Upper lobe of left lung (tissue), 6 donors: ENCODE measurements at regions not wholly inside any gene's neighbourhood (a gene's known extent, or its start where the extent isn't known, plus 50 kb on each side); places are given as distances from the start of the nearest gene placed in this dataset.

Experiments used
- ATAC-seq, 2 donors: fragments of 200-7000 bp; cut with Tn5 transposase; one replicate each; pipeline ENCODE4 v1.9.1; 2022; ENCODE audit warnings: mild to moderate bottlenecking in 2 of 2, moderate library complexity in 2 of 2; ENCODE audit not compliant: low FRiP score in 2 of 2
- DNase-seq, 2 donors: peaks; one replicate each; pipeline ENCODE4 v3.0.0-alpha.2; 2019 to 2020
- H3K27ac ChIP-seq, 4 donors: fragments of 200-600 bp; sonication (generic); one replicate each; pipeline ENCODE4 v1.5.1; 2016 to 2019
- H3K27me3 ChIP-seq, 4 donors: fragments of 200-600 bp; sonication (generic); one replicate each; pipeline ENCODE4 v1.5.1; 2017 to 2019
- H3K36me3 ChIP-seq, 4 donors: fragments of 200-600 bp; sonication (generic); one replicate each; pipeline ENCODE4 v1.5.1; 2016 to 2019
- H3K4me1 ChIP-seq, 4 donors: fragments of 200-600 bp; sonication (generic); one replicate each; pipeline ENCODE4 v1.5.1; 2018 to 2019
- H3K4me3 ChIP-seq, 4 donors: fragments of 200-600 bp; sonication (generic); one replicate each; pipeline ENCODE4 v1.5.1; 2017 to 2019; ENCODE audit warnings: mild to moderate bottlenecking in 2 of 4, moderate library complexity in 1 of 4
- H3K9me3 ChIP-seq, 4 donors: fragments of 200-600 bp; sonication (generic); one replicate each; pipeline ENCODE4 v1.5.1; 2018 to 2019
- CTCF ChIP-seq, 6 experiments: fragments of 450-650 bp in 4 of 6; fragments of 200-600 bp in 2 of 6; sonication (generic) in 2 of 6; IDR thresholded peaks; one replicate each; pipeline ENCODE4 v1.5.1; 2016 to 2019; ENCODE audit warnings: antibody characterized with exemption in 6 of 6
- EP300 ChIP-seq, 4 donors: sonication (generic); formaldehyde crosslinking; IDR thresholded peaks; one replicate each; pipeline ENCODE4 v1.5.1; 2017; ENCODE audit warnings: antibody characterized with exemption in 4 of 4, control low read depth in 2 of 4
- POLR2A ChIP-seq, 4 donors: fragments of 450-650 bp; IDR thresholded peaks; one replicate each; pipeline ENCODE4 v1.5.1; 2016 to 2017; ENCODE audit warnings: antibody characterized with exemption in 4 of 4, mild to moderate bottlenecking in 2 of 4
- POLR2AphosphoS5 ChIP-seq, 2 donors: sonication (generic); formaldehyde crosslinking; IDR thresholded peaks; one replicate each; pipeline ENCODE4 v1.5.1; 2017; ENCODE audit warnings: antibody characterized with exemption in 2 of 2
- WGBS, 2 donors: methylation state at CpG; one replicate each; pipeline ENCODE4 v1.1.5; 2017 to 2018; 5-methylcytosine and 5-hydroxymethylcytosine counted together
- donor health status: DM: no; HTN: no; CAD: no; lungs with moderate emphysema.
- donor health status: DM: no; HTN: yes; CAD: no; lungs with severe emphysema.

GRCh38 chr7:3230908-3231307 is 70.1 kb upstream of the SDK1 start:
- no peak for ATAC-seq
- Histone ChIP-seq H3K27ac (no peak overlapping the region), H3K4me3 (no peak overlapping the region), H3K9me3 (peaks cover 0 to 1% (median under 1%) of the 10 kb centered on the region in 4 donors), H3K36me3 (no peaks in the 10 kb centered on the region), H3K27me3 (no peaks in the 10 kb centered on the region), H3K4me1 (no peaks in the 10 kb centered on the region)
- WGBS, 2 donors = 90 to 92% methylated on average over 10 of the region's 10 CpGs
- no peak for DNase-seq
- TF ChIP-seq POLR2A (IDR thresholded peaks at IDR 0.05) (no peak), EP300 (IDR thresholded peaks at IDR 0.05) (no peak), CTCF (IDR thresholded peaks at IDR 0.05) (no peak), POLR2AphosphoS5 (IDR thresholded peaks at IDR 0.05) (no peak)

- TF ChIP-seq EP300 (IDR thresholded peaks at IDR 0.05) (no peak), POLR2AphosphoS5 (IDR thresholded peaks at IDR 0.05) (no peak), POLR2A (IDR thresholded peaks at IDR 0.05) (no peak), CTCF (IDR thresholded peaks at IDR 0.05) (no peak)
- no peaks in the 10 kb centered on the region for H3K36me3 ChIP-seq
- no peak overlapping the region for H3K27ac ChIP-seq
- no peak overlapping the region for H3K4me3 ChIP-seq
- 80 to 90% methylated on average over 2 of the region's 2 CpGs for WGBS, 2 donors
- no peaks in the 10 kb centered on the region for H3K27me3 ChIP-seq
- peaks cover 0 to 11% (median 9%) of the 10 kb centered on the region in 4 donors for H3K9me3 ChIP-seq
- H3K4me1 ChIP-seq = no peaks in the 10 kb centered on the region
- DNase-seq = no peak
- ATAC-seq = peak in 1 of 2 donors; percentile 35
Observed at GRCh38 chr7:3232228-3232627, 68.8 kb upstream of the SDK1 start.

- no peak overlapping the region for H3K27ac ChIP-seq
- WGBS, 2 donors = 83 to 92% methylated on average over 7 of the region's 7 CpGs
Observed at GRCh38 chr7:3233301-3233700, 67.8 kb upstream of the SDK1 start.

GRCh38 chr7:3234051-3234450 is 67.0 kb upstream of the SDK1 start:
- Histone ChIP-seq H3K9me3 (peaks cover 0 to 11% (median 9%) of the 10 kb centered on the region in 4 donors), H3K36me3 (no peaks in the 10 kb centered on the region), H3K27ac (no peak overlapping the region), H3K4me1 (no peaks in the 10 kb centered on the region), H3K4me3 (no peak overlapping the region), H3K27me3 (no peaks in the 10 kb centered on the region)
- peak in 1 of 2 donors; percentile 15 for DNase-seq
- ATAC-seq = no peak
- 86 to 87% methylated on average over 6 of the region's 6 CpGs for WGBS, 2 donors
- no peak for TF ChIP-seq CTCF (IDR thresholded peaks at IDR 0.05)
- TF ChIP-seq POLR2A (IDR thresholded peaks at IDR 0.05) = no peak
- no peak for TF ChIP-seq POLR2AphosphoS5 (IDR thresholded peaks at IDR 0.05)
- TF ChIP-seq EP300 (IDR thresholded peaks at IDR 0.05) = no peak

More at GRCh38 chr7:3233301-3233700, 67.8 kb upstream of the SDK1 start:
- Histone ChIP-seq H3K27me3 (no peaks in the 10 kb centered on the region), H3K36me3 (no peaks in the 10 kb centered on the region), H3K4me3 (no peak overlapping the region), H3K4me1 (no peaks in the 10 kb centered on the region), H3K9me3 (peaks cover 0 to 11% (median 9%) of the 10 kb centered on the region in 4 donors)
- DNase-seq (no peak), ATAC-seq (no peak)
- no peak for TF ChIP-seq CTCF (IDR thresholded peaks at IDR 0.05)
- TF ChIP-seq EP300 (IDR thresholded peaks at IDR 0.05) = no peak

- H3K27ac ChIP-seq = no peak overlapping the region
- DNase-seq (no peak), ATAC-seq (no peak)
- no peaks in the 10 kb centered on the region for H3K36me3 ChIP-seq
- no peaks in the 10 kb centered on the region for H3K27me3 ChIP-seq
- 97 to 100% methylated on average over 3 of the region's 3 CpGs for WGBS, 2 donors
- H3K4me3 ChIP-seq = no peak overlapping the region
- no peak for TF ChIP-seq EP300 (IDR thresholded peaks at IDR 0.05)
- TF ChIP-seq POLR2A (IDR thresholded peaks at IDR 0.05) = no peak
- no peak for TF ChIP-seq CTCF (IDR thresholded peaks at IDR 0.05)
- no peak for TF ChIP-seq POLR2AphosphoS5 (IDR thresholded peaks at IDR 0.05)
- H3K9me3 ChIP-seq = peaks cover 0 to 11% (median 9%) of the 10 kb centered on the region in 4 donors
- no peaks in the 10 kb centered on the region for H3K4me1 ChIP-seq
Observed at GRCh38 chr7:3234851-3235250, 66.2 kb upstream of the SDK1 start.
